Cardiac muscle cell (in vitro differentiated cells and primary cell): ENCODE measurements at regions not wholly inside any gene's neighbourhood (a gene's known extent, or its start where the extent isn't known, plus 50 kb on each side); places are given as distances from the start of the nearest gene placed in this dataset.

Experiments used
- DNase-seq, 2 donors: peaks; one replicate each; pipeline versions ENCODE4 v3.0.0 to v3.0.0-alpha.2; 2010 to 2017; ENCODE audit warnings: low read depth in 1 of 2, low spot score in 1 of 2
- H3K27ac ChIP-seq: fragments of 200-600 bp; sonication (generic); 2 replicates; pipeline ENCODE4 v1.5.1; 2016
- H3K27me3 ChIP-seq: fragments of 200-600 bp; sonication (generic); 2 replicates; pipeline ENCODE4 v1.6.0; 2016; ENCODE audit warnings: control low read depth
- H3K36me3 ChIP-seq: fragments of 200-600 bp; sonication (generic); 2 replicates; pipeline ENCODE4 v1.5.1; 2016; ENCODE audit warnings: control low read depth
- H3K4me1 ChIP-seq: fragments of 200-600 bp; sonication (generic); 2 replicates; pipeline ENCODE4 v1.8.1; 2017; ENCODE audit warnings: low read depth, mild to moderate bottlenecking, mixed run types
- H3K4me3 ChIP-seq: fragments of 200-600 bp; sonication (generic); 2 replicates; pipeline ENCODE4 v1.5.1; 2016; ENCODE audit warnings: mild to moderate bottlenecking
- H3K9me3 ChIP-seq: fragments of 200-600 bp; sonication (generic); 2 replicates; pipeline ENCODE4 v1.5.1; 2017; ENCODE audit warnings: low read depth, mild to moderate bottlenecking, control low read depth
- TF ChIP-seq, protein P1 (sequence below): IDR thresholded peaks from 2 replicates; pipeline ENCODE4 v1.5.1; 2012; ENCODE audit warnings: low read depth, mild to moderate bottlenecking, low read length

GRCh38 chr9:35552837-35553236 lies 52.2 kb upstream of the TESK1 start:
- peaks cover 7% of the 10 kb centered on the region for H3K36me3 ChIP-seq
- no peaks in the 10 kb centered on the region for H3K9me3 ChIP-seq
- H3K27ac ChIP-seq, result peak overlapping the region; percentile 38
- TF ChIP-seq, protein P1, sequence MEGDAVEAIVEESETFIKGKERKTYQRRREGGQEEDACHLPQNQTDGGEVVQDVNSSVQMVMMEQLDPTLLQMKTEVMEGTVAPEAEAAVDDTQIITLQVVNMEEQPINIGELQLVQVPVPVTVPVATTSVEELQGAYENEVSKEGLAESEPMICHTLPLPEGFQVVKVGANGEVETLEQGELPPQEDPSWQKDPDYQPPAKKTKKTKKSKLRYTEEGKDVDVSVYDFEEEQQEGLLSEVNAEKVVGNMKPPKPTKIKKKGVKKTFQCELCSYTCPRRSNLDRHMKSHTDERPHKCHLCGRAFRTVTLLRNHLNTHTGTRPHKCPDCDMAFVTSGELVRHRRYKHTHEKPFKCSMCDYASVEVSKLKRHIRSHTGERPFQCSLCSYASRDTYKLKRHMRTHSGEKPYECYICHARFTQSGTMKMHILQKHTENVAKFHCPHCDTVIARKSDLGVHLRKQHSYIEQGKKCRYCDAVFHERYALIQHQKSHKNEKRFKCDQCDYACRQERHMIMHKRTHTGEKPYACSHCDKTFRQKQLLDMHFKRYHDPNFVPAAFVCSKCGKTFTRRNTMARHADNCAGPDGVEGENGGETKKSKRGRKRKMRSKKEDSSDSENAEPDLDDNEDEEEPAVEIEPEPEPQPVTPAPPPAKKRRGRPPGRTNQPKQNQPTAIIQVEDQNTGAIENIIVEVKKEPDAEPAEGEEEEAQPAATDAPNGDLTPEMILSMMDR, result no peak
- H3K4me3 ChIP-seq, result no peak overlapping the region
- H3K27me3 ChIP-seq, result no peaks in the 10 kb centered on the region
- no peak for DNase-seq
- peaks cover 6% of the 10 kb centered on the region for H3K4me1 ChIP-seq

DNA sequence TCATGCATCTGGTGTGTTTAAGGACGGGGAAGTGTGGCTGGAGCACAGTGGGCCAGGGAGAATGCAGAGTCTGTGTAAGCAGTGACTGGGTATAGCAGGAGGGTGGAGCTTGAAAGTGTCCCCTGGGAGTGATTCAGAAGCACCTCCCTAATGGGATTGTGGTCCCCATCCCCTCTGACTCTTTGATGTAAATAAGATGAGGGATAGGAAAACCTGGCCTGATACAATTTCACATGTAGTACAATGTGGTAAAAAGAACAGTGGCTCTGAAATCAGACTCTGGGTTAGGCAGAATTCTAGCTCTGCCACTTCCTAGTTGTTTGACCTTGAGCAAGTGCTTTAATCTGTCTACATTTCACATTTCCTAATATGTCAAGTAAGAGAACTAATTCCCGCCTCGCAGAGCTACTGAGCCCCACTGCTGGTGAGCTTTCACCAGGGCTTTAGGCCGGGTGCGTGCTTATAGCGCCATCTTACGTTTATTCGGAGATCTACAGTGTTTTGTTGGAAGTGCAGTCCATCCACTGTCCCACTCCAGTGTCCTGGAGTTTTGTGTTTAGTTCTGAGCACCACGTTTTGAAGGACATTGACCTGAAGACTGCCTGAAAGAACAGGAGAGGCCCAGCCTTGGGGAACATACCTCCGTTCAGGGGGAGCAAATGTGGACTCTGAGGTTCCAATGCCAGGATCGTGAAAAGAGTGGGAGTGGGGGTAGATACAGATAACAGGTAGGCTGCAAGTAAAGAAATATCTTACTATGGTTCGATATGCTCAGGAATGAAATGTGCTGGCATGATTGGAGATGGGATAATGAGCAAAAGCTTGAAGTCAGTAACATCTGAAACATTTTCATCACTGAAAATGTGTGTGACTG lies 51.2 kb upstream of the TESK1 start:
- no peaks in the 10 kb centered on the region for H3K9me3 ChIP-seq
- no peak overlapping the region for H3K4me3 ChIP-seq
- TF ChIP-seq, protein P1, result peak; percentile 80
- peak overlapping the region; percentile 38 for H3K27ac ChIP-seq
- DNase-seq, result peak; percentile 88 to 89
- H3K27me3 ChIP-seq, result no peaks in the 10 kb centered on the region
- H3K4me1 ChIP-seq, result peaks cover 6% of the 10 kb centered on the region
- peaks cover 13% of the 10 kb centered on the region for H3K36me3 ChIP-seq

GRCh38 chr9:35555246-35555701 lies 49.8 kb upstream of the TESK1 start:
- Histone ChIP-seq H3K4me1 (peaks cover 6% of the 10 kb centered on the region), H3K27me3 (no peaks in the 10 kb centered on the region), H3K27ac (no peak overlapping the region), H3K36me3 (peaks cover 13% of the 10 kb centered on the region), H3K4me3 (no peak overlapping the region), H3K9me3 (no peaks in the 10 kb centered on the region)
- DNase-seq, result no peak
- TF ChIP-seq, protein P1, result no peak
